ENCODE measurements at regions not wholly inside any gene's neighbourhood (a gene's known extent, or its start where the extent isn't known, plus 50 kb on each side); places are given as distances from the start of the nearest gene placed in this dataset.
"Not testable (repeated sequence)": the region's sequence is repeated elsewhere in the genome, so short reads cannot be mapped to it uniquely, and the experiment has no call there.

- H3K27ac ChIP-seq: no peak overlapping the region
- H3K4me1 ChIP-seq (replicated peaks): no peaks in the 10 kb centered on the region
- H3K36me3 ChIP-seq: no peaks in the 10 kb centered on the region
- no peaks in the 10 kb centered on the region for H3K27me3 ChIP-seq (replicated peaks)
- H3K4me3 ChIP-seq: no peak overlapping the region
- DNase-seq (ENCODE audit: low read depth in 1 of 2, low spot score in 2 of 2): no peak
- H3K9me3 ChIP-seq (replicated peaks): no peaks in the 10 kb centered on the region
Measured at GRCh38 chr1:116836099-116836498, 73.6 kb upstream of the PTGFRN start.

- Histone ChIP-seq H3K4me1 (replicated peaks) (no peaks in the 10 kb centered on the region), H3K27ac (no peak overlapping the region), H3K36me3 (no peaks in the 10 kb centered on the region), H3K9me3 (replicated peaks) (no peaks in the 10 kb centered on the region), H3K27me3 (replicated peaks) (no peaks in the 10 kb centered on the region), H3K4me3 (no peak overlapping the region)
- DNase-seq (ENCODE audit: low read depth in 1 of 2, low spot score in 2 of 2): no peak
Measured at GRCh38 chr1:116841569-116842344, 68.0 kb upstream of the PTGFRN start.

- H3K4me1 ChIP-seq (replicated peaks): no peaks in the 10 kb centered on the region
- DNase-seq (ENCODE audit: low read depth in 1 of 2, low spot score in 2 of 2): no peak
- H3K27me3 ChIP-seq (replicated peaks): no peaks in the 10 kb centered on the region
- no peak overlapping the region for H3K27ac ChIP-seq
- no peaks in the 10 kb centered on the region for H3K9me3 ChIP-seq (replicated peaks)
- H3K36me3 ChIP-seq: no peaks in the 10 kb centered on the region
- no peak overlapping the region for H3K4me3 ChIP-seq
Measured at GRCh38 chr1:116842654-116843053, 67.1 kb upstream of the PTGFRN start.

DNA sequence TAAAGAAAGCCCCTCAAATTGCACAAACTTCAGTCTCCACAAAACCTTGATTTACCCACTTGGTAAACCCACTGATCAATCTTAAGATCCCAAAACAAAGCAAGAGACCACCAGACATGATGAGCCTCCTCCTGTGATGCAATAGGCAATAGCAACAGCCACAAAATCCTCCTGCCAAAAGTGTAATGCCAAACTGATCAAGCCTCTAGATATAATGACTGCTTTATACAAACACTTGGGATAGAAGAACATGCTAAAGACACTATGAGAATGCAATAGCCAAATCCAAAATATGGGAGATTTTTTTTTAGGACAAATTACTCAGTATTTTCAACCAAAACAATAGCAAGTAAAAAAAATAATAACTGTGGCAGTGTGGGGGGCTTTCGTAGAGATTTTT, 64.9 kb upstream of the PTGFRN start:
- no peak overlapping the region for H3K4me3 ChIP-seq
- no peaks in the 10 kb centered on the region for H3K4me1 ChIP-seq (replicated peaks)
- H3K27me3 ChIP-seq (replicated peaks): no peaks in the 10 kb centered on the region
- H3K27ac ChIP-seq: no peak overlapping the region
- H3K36me3 ChIP-seq: no peaks in the 10 kb centered on the region
- no peaks in the 10 kb centered on the region for H3K9me3 ChIP-seq (replicated peaks)
- no peak for DNase-seq (ENCODE audit: low read depth in 1 of 2, low spot score in 2 of 2)

DNA sequence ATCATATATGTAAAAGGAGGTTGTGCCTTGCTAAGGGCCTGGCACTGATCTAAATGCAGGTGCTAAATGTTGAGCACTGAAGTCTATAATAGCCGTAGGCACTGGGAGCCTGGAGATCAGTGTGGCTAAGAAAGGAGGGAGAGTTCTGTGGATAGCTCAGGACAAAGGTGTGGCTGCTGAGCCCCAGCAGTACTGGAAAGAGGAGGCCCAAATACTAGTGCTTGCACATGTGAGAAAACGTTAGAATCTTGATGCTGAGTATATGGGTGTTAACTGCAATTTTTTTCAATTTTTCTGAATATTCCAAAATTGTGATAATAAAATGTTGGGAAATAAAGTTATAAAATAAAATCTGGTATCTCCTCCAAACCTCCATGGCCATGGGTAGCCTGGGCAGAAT, 62.5 kb upstream of the PTGFRN start:
- no peak for DNase-seq (ENCODE audit: low read depth in 1 of 2, low spot score in 2 of 2)
- Histone ChIP-seq H3K27ac (no peak overlapping the region), H3K36me3 (no peaks in the 10 kb centered on the region), H3K27me3 (replicated peaks) (no peaks in the 10 kb centered on the region), H3K4me3 (no peak overlapping the region), H3K4me1 (replicated peaks) (no peaks in the 10 kb centered on the region), H3K9me3 (replicated peaks) (no peaks in the 10 kb centered on the region)

DNA sequence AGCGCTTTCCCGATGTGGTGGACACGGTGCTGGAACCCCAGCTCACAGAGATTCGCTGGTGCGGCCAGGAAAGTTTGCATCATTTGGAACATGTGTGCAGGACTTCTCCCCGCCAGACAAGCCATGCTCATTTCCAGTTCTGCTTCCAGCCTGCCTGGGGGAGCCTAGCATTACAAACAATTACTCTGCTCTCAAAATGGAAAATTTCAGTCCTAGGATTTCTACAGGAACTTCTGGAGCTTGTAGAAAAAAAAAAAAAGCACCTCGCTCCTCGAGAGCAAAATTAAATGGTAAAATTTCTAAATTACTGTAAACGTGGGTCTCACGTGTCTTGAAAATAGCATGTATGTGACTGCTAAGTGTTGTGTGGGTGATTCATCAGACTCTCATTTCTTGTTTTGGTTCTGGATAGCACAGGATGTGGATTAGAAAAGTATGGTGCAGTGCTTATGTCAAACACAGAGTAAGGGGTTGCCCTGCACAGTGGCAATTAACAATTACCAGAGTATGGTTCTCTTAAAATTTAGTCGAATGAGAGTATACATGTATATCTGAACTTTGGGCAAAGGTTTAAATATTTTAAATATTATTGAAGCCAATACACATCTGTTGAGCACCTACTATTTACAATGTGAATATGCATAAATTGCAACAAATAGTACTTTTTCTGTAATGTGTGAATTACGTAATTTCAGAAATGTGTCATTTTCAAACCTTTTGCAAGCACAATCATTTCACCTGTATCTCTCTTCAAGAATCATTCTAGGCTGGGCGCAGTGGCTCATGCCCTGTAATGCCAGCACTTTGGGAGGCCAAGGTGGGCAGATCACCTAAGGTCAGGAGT, 61.8 kb upstream of the PTGFRN start:
- H3K27ac ChIP-seq: no peak overlapping the region
- no peak for DNase-seq (ENCODE audit: low read depth in 1 of 2, low spot score in 2 of 2)
- H3K36me3 ChIP-seq: no peaks in the 10 kb centered on the region
- no peaks in the 10 kb centered on the region for H3K27me3 ChIP-seq (replicated peaks)
- H3K4me1 ChIP-seq (replicated peaks): no peaks in the 10 kb centered on the region
- H3K4me3 ChIP-seq: no peak overlapping the region
- H3K9me3 ChIP-seq (replicated peaks): no peaks in the 10 kb centered on the region

GRCh38 chr1:116850436-116850835, 59.3 kb upstream of the PTGFRN start:
- Histone ChIP-seq H3K27ac (no peak overlapping the region), H3K27me3 (replicated peaks) (no peaks in the 10 kb centered on the region), H3K9me3 (replicated peaks) (no peaks in the 10 kb centered on the region), H3K4me3 (no peak overlapping the region), H3K36me3 (no peaks in the 10 kb centered on the region), H3K4me1 (replicated peaks) (no peaks in the 10 kb centered on the region)
- DNase-seq (ENCODE audit: low read depth in 1 of 2, low spot score in 2 of 2): no peak

GRCh38 chr1:116851189-116851588, 58.5 kb upstream of the PTGFRN start:
- not testable (repeated sequence) for H3K27ac ChIP-seq; H3K4me1 ChIP-seq (replicated peaks); H3K4me3 ChIP-seq; H3K36me3 ChIP-seq; H3K9me3 ChIP-seq (replicated peaks); H3K27me3 ChIP-seq (replicated peaks); DNase-seq (ENCODE audit: low read depth in 1 of 2, low spot score in 2 of 2)

DNA sequence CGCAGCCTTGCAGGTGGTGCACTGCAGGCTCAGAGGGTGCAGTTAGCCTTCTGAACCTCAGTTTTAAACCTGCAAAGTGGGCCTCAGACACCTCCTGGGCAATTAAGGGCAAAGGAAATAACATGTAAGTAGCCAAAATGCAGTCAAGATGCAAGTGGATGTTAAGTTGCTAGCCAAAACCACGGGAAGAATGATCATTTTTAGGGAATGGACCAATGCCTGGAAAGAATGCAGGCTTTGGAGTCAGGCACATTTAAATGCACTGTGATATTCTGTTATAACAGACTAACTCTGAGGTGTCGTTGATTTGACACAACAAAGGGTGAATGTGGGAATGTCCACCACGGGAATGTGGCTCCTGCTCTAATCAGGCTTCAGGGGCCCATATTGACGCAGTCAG, 57.9 kb upstream of the PTGFRN start:
- H3K9me3 ChIP-seq (replicated peaks): no peaks in the 10 kb centered on the region
- H3K4me1 ChIP-seq (replicated peaks): no peaks in the 10 kb centered on the region
- no peak overlapping the region for H3K4me3 ChIP-seq
- H3K27me3 ChIP-seq (replicated peaks): no peaks in the 10 kb centered on the region
- H3K27ac ChIP-seq: no peak overlapping the region
- H3K36me3 ChIP-seq: no peaks in the 10 kb centered on the region
- DNase-seq (ENCODE audit: low read depth in 1 of 2, low spot score in 2 of 2): no peak

- no peak overlapping the region for H3K4me3 ChIP-seq
- no peak for DNase-seq (ENCODE audit: low read depth in 1 of 2, low spot score in 2 of 2)
- no peaks in the 10 kb centered on the region for H3K4me1 ChIP-seq (replicated peaks)
- H3K36me3 ChIP-seq: no peaks in the 10 kb centered on the region
- H3K27me3 ChIP-seq (replicated peaks): no peaks in the 10 kb centered on the region
- no peak overlapping the region for H3K27ac ChIP-seq
- no peaks in the 10 kb centered on the region for H3K9me3 ChIP-seq (replicated peaks)
Measured at GRCh38 chr1:116852367-116852766, 57.3 kb upstream of the PTGFRN start.

GRCh38 chr1:116852910-116853309, 56.8 kb upstream of the PTGFRN start:
- Histone ChIP-seq H3K9me3 (replicated peaks) (no peaks in the 10 kb centered on the region), H3K4me3 (no peak overlapping the region), H3K4me1 (replicated peaks) (no peaks in the 10 kb centered on the region), H3K27me3 (replicated peaks) (no peaks in the 10 kb centered on the region), H3K27ac (no peak overlapping the region), H3K36me3 (no peaks in the 10 kb centered on the region)
- no peak for DNase-seq (ENCODE audit: low read depth in 1 of 2, low spot score in 2 of 2)

DNA sequence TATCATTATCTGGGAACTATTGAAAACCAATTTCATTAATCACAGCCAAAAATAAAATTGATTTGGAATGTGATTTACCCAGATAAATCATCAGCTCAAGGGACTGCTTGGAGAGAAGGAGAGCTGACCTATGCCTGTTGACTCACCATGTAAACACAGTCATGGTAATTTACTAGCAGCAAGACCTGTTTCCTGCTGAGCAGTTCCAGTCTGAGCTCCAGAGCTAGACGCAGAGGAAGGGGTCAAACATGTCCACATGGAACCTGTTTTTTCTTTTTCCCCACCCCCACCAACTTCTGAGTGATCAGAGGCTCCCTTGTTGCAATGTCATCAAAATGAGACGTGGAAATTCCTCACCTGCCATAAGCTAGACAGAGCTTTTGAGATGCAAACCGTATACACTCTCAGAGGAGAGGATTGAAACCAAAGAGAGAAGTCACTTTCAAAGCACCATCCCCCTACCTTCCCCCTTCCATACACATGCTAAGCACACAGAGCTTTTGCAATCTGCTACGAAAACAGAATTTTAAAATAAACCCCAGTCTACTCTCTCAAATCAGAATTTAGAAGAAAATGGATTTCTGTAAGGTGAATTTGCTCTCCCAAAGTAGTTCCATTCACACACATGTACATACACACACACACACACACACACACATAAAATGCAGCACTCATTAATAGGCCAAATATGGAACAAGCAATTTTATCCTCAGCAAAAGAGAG, 55.9 kb upstream of the PTGFRN start:
- no peak overlapping the region for H3K4me3 ChIP-seq
- H3K9me3 ChIP-seq (replicated peaks): no peaks in the 10 kb centered on the region
- H3K27me3 ChIP-seq (replicated peaks): no peaks in the 10 kb centered on the region
- DNase-seq (ENCODE audit: low read depth in 1 of 2, low spot score in 2 of 2): no peak
- H3K36me3 ChIP-seq: no peaks in the 10 kb centered on the region
- no peaks in the 10 kb centered on the region for H3K4me1 ChIP-seq (replicated peaks)
- H3K27ac ChIP-seq: no peak overlapping the region

- Histone ChIP-seq H3K4me3 (no peak overlapping the region), H3K27ac (no peak overlapping the region), H3K27me3 (replicated peaks) (no peaks in the 10 kb centered on the region), H3K36me3 (no peaks in the 10 kb centered on the region), H3K4me1 (replicated peaks) (no peaks in the 10 kb centered on the region), H3K9me3 (replicated peaks) (no peaks in the 10 kb centered on the region)
- no peak for DNase-seq (ENCODE audit: low read depth in 1 of 2, low spot score in 2 of 2)
Measured at GRCh38 chr1:116854403-116854690, 55.4 kb upstream of the PTGFRN start.

- Histone ChIP-seq H3K27ac (no peak overlapping the region), H3K4me3 (no peak overlapping the region), H3K9me3 (replicated peaks) (no peaks in the 10 kb centered on the region), H3K27me3 (replicated peaks) (no peaks in the 10 kb centered on the region), H3K4me1 (replicated peaks) (no peaks in the 10 kb centered on the region), H3K36me3 (no peaks in the 10 kb centered on the region)
- DNase-seq (ENCODE audit: low read depth in 1 of 2, low spot score in 2 of 2): no peak
Measured at GRCh38 chr1:116854716-116855115, 55.0 kb upstream of the PTGFRN start.

Measured in SJSA1 (cell line).